ENCODE measurements at regions not wholly inside any gene's neighbourhood (a gene's known extent, or its start where the extent isn't known, plus 50 kb on each side); places are given as distances from the start of the nearest gene placed in this dataset.

- no peak for DNase-seq (ENCODE audit: low spot score)
These were observed 327.4 kb downstream of the CTTN start for GRCh38 chr11:70725739-70726138.

- DNase-seq (ENCODE audit: low spot score): no peak
These were observed 328.7 kb downstream of the CTTN start for GRCh38 chr11:70727021-70727420.

- DNase-seq (ENCODE audit: low spot score): no peak
These were observed 329.7 kb downstream of the CTTN start for GRCh38 chr11:70727899-70728620.

- DNase-seq (ENCODE audit: low spot score): no peak
These were observed 331.6 kb downstream of the CTTN start for GRCh38 chr11:70729949-70730348.

- no peak for DNase-seq (ENCODE audit: low spot score)
These were observed 332.1 kb downstream of the CTTN start for GRCh38 chr11:70730411-70730810.

- no peak for DNase-seq (ENCODE audit: low spot score)
These were observed 333.1 kb downstream of the CTTN start for GRCh38 chr11:70731271-70732022.

GRCh38 chr11:70732023-70732880 lies 333.9 kb downstream of the CTTN start:
- no peak for DNase-seq (ENCODE audit: low spot score)

- DNase-seq (ENCODE audit: low spot score): no peak
These were observed 334.5 kb downstream of the CTTN start for GRCh38 chr11:70732881-70733196.

GRCh38 chr11:70733327-70734325 lies 335.3 kb downstream of the CTTN start:
- DNase-seq (ENCODE audit: low spot score): no peak

- no peak for DNase-seq (ENCODE audit: low spot score)
These were observed 336.1 kb downstream of the CTTN start for GRCh38 chr11:70734379-70734778.

GRCh38 chr11:70734911-70735310 lies 336.6 kb downstream of the CTTN start:
- DNase-seq (ENCODE audit: low spot score): no peak

- DNase-seq (ENCODE audit: low spot score): no peak
These were observed 337.6 kb downstream of the CTTN start for GRCh38 chr11:70735976-70736375.

GRCh38 chr11:70736461-70736860 lies 338.1 kb downstream of the CTTN start:
- DNase-seq (ENCODE audit: low spot score): no peak

GRCh38 chr11:70736937-70737640 lies 338.8 kb downstream of the CTTN start:
- DNase-seq (ENCODE audit: low spot score): no peak

- DNase-seq (ENCODE audit: low spot score): no peak
These were observed 339.7 kb downstream of the CTTN start for GRCh38 chr11:70737816-70738630.

- DNase-seq (ENCODE audit: low spot score): no peak
These were observed 340.3 kb downstream of the CTTN start for GRCh38 chr11:70738661-70739060.

- no peak for DNase-seq (ENCODE audit: low spot score)
These were observed 340.8 kb downstream of the CTTN start for GRCh38 chr11:70739091-70739490.

GRCh38 chr11:70739811-70740487 lies 341.6 kb downstream of the CTTN start:
- DNase-seq (ENCODE audit: low spot score): no peak

GRCh38 chr11:70740488-70740851 lies 342.1 kb downstream of the CTTN start:
- no peak for DNase-seq (ENCODE audit: low spot score)

- no peak for DNase-seq (ENCODE audit: low spot score)
These were observed 342.8 kb downstream of the CTTN start for GRCh38 chr11:70741085-70741484.

All from germinal center (tissue), 1 donor.